Hepatic stellate cell (primary cell): ENCODE measurements at regions not wholly inside any gene's neighbourhood (a gene's known extent, or its start where the extent isn't known, plus 50 kb on each side); places are given as distances from the start of the nearest gene placed in this dataset.
A peak's percentile ranks its signal among the peaks of the same experiment; 100 is the strongest.

ENCODE experiments used
- DNase-seq: peaks from one replicate; pipeline ENCODE4 v3.0.0; 2011; ENCODE audit warnings: low spot score

GRCh38 chr4:187251896-187252295 lies 528.2 kb upstream of the FAT1 start:
- no peak for DNase-seq

DNA sequence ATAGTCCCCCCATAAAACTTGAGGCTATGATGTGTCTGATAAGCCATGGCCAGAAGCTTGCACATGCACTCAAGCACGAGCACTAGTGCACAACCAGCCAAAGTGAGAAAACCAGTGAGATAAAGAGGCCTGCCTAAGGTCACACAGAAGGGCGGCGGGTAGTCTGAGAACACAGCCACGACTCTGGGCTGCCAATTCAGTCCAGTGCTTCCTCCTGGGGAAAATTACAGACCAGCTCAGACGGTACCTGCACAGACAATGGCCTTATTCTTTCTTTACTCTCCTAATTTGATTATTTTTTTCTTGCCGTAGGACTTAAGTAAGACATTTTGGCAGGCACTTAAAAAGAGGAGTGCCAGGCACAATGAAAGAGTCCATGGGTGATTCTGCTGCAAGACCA lies 533.2 kb upstream of the FAT1 start:
- no peak for DNase-seq

GRCh38 chr4:187258651-187259401 lies 535.2 kb upstream of the FAT1 start:
- DNase-seq = no peak

DNA sequence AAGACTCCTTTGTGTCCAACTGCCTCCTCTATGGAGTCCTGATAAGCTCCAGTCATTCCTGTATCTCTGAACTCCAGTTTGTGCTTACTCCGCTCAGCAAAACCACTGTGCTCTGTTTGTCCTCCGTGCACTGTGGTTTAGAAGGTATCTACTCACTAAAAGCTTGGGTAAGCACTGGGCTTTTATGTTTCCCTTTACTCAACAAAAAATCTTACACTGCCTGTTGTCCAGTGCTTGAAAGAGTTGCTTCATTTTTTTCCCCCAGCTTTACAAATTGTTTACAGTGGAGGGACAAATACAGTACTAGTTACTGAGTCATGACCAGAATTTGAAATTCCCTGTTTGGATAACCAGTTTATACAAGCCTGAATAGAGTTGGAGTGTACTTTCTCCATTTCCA lies 545.3 kb upstream of the FAT1 start:
- peak; percentile 16 for DNase-seq

GRCh38 chr4:187270154-187270553 lies 546.5 kb upstream of the FAT1 start:
- no peak for DNase-seq

DNA sequence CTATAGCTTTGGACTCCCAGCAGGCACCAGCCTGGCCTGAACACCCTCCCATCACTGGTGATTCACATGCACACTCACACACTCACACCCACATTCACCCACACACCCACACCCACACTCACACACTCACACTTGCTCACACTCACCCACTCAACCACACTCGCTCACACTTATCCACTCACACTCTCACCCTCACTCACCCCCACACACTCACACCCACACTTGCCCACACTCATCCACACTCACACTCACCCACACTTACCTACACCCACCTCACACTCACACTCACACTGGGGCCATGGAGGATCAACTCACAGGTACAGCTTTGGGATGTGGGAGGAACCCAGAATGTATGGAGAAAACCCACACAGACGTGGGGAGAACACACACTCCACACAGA lies 548.2 kb upstream of the FAT1 start:
- no peak for DNase-seq

GRCh38 chr4:187274153-187274552 lies 550.5 kb upstream of the FAT1 start:
- no peak for DNase-seq

GRCh38 chr4:187276736-187277408 lies 553.2 kb upstream of the FAT1 start:
- DNase-seq = peak; percentile 40

GRCh38 chr4:187283201-187283955 lies 559.7 kb upstream of the FAT1 start:
- no peak for DNase-seq

DNA sequence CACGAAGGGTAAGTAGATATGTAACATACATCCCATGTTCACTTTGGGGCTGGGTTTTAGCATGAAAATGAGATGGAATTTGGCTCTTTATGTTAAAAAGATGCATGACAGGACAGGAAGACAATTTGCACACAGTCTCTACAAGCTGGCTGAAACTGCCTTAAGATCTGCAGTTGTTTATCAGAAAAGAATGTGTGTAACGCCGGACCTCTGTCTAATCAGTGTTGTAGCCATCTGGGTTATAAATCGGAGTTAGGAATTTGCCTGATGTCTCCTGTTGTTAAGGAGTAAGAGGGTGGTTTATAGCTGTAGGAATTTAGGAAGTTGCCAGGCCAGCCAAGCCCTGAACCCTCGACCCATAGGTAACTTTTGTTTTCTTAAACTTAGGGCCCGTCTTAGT lies 562.9 kb upstream of the FAT1 start:
- no peak for DNase-seq

DNA sequence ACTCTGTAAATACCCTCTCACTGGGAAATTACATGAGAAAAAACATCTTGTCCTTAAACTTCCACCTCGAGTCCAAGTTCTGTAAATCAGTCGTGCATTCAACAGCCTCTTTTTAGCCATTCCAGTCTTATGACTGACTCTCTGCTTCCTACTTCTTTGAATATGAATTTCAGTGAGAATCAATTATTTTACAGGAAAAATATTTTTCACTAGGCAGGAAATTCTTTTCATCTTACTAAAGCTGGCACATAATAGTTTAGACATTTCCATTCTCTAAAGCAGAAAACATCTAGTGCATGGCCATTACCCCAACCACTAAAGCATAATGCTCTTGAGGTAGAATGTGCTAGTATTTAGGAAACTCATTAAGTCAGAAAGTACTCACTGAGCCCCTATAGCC lies 565.7 kb upstream of the FAT1 start:
- DNase-seq = no peak

DNA sequence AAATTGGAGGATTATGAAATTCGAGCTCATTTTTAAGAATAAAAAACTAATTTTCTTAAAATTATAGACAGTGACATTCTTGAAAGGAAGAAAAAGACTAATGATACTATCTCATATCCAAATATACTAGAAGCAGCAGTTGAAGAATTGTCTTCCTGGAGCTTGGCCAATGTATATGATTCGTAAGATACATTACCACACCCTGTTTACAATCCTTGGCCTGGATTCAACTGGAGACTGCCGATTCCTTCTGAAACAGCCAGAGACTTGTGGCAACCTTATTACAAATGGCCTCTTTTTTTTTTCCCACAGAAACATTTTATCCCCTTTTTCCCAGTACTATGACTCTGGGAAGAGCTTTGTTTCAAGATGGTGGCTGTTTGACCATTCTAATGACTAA lies 571.2 kb upstream of the FAT1 start:
- DNase-seq = no peak

DNA sequence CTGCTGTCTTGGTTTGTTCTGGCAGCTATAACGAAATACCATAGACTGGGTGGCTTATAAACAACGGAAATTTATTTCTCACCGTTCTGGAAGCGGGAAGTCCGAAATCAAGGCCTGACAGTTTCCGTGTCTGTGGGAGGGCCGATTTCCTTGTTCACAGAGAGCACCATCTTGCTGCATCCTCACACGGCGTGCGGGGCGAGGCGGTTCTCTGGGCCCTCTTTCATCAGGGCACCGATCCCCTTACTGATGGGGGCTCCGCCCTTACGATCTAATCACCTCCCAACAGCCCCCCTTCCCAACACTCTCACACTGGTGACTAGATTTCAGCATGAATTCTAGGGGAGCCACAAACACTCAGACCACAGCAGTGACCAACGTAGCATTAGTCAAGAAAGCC lies 578.3 kb upstream of the FAT1 start:
- DNase-seq = no peak

- DNase-seq = no peak
These were observed 578.9 kb upstream of the FAT1 start for GRCh38 chr4:187302457-187303150.

DNA sequence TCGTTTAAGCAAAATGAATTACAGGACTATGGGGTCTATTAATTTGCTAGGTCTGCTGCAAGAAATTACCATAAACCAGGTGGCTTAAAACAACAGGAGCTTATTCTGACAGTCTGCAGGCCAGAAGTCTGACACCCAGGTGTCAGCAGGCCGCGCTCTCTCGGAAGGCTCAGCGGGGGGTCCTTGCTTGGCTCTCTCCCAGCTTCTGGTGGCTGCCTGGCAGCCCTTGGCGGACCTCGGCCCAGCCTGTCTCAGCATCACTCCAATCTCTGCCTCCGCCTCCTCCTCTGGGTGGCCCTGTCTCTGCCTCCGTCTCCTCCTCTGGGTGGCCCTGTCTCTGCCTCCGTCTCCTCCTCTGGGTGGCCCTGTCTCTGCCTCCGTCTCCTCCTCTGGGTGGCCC lies 580.5 kb upstream of the FAT1 start:
- no peak for DNase-seq

DNA sequence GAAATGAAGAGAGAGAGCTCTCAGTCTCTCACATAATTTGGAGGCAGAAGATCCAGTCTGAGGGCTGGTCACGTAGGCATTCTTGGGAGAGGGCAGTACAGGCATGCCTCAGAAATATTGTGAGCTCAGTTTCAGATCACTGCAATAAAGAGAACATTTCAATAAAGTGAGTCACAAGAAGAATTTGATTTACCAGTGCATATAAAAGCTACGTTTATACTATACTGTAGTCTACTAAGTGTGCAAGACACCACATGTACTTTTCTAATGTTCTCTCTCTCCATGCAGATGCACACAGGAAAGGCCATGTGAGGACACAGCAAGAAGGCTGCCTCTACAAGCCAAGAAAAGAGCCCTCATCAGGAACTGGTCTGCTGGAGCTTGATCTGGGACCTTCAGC lies 583.5 kb upstream of the FAT1 start:
- DNase-seq = no peak

- DNase-seq = no peak
These were observed 585.8 kb upstream of the FAT1 start for GRCh38 chr4:187309456-187309855.

- no peak for DNase-seq
These were observed 588.6 kb upstream of the FAT1 start for GRCh38 chr4:187312299-187312698.

DNA sequence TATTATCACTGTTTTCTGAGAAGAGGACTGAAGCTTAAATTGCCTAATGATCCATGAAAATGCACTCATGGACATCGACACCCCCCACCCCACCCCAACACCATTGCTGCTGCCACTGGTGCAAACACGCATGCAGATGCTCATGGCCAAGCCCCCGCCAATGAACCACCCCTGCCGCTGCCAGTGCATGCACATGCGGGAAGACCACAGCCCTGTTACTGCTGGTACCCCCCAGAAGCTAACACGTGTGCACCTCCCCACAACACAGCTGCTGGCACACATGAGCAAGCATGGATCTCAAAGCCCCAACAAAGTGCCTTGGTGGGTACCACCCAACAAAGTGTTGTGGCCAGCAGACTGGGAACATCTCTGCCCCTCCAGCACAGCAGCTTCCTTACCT lies 594.1 kb upstream of the FAT1 start:
- DNase-seq = no peak

- no peak for DNase-seq
These were observed 598.1 kb upstream of the FAT1 start for GRCh38 chr4:187321711-187322110.

DNA sequence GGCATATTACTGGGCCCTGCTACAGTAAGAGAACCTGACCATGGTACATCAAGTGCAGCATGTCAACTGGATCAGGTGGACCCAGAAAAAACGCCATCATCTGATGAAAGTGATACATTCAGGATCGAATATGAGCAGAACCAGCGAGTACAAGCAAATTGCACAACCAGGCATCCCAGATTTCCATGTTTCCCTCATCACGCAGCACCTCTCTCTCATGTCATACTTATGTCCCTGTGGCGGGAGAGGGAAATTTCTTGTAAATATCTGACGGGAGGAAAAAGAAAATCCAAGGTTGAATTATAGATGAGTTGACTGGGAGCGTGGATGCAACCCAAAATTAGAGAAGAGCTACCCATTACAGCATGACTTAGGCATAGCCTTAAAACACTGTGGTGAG lies 608.5 kb upstream of the FAT1 start:
- no peak for DNase-seq

DNA sequence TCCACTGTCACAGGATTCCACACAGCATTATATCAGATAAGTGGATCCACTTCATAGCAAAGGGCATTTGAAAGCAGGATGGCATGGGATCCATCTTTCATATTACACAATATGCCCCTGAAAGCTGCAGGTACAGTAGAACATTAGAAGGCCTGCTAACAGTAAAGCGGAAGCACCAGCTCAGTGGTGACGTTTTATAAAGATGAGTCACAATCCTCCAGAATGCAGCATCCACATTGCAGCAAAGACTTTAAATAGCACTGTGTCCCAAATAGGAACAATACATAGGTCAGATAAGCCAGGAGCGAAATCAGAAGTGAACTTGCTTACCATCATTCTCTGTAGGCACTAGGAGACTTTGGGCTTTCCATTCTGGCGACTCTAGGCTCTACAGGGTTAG lies 609.5 kb upstream of the FAT1 start:
- no peak for DNase-seq

DNA sequence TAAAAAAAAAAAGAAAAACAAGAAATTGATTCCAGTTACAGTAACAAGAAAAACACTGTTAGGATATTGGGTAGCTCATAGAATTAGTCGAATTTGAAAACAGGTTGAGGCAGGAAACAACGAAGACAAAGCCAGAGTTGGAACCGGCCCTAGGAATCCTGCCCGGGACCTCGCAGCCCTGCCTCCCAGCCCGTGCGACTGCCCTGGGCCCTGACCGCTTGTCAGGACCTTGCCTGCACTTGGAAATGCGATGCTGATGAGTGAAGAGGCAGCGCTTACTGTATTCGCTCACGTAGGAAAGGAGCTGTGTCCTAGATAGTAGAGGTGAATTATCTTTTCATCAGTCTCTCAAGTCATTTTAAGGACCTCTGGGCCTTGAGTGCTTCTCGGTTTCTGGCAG lies 611.7 kb upstream of the FAT1 start:
- DNase-seq = no peak
